ENCODE measurements at regions not wholly inside any gene's neighbourhood (a gene's known extent, or its start where the extent isn't known, plus 50 kb on each side); places are given as distances from the start of the nearest gene placed in this dataset.

GRCh38 chr16:79271583-79271982 is 329.0 kb downstream of the MAF start:
- no peak for DNase-seq (ENCODE audit: low read depth in 2 of 3, low spot score in 1 of 3)

GRCh38 chr16:79270011-79270410 is 330.5 kb downstream of the MAF start:
- no peak for DNase-seq (ENCODE audit: low read depth in 2 of 3, low spot score in 1 of 3)

GRCh38 chr16:79269211-79269863 is 331.2 kb downstream of the MAF start:
- DNase-seq (ENCODE audit: low read depth in 2 of 3, low spot score in 1 of 3) = peak; percentile 65 to 75 (median 71)

- peak in 2 of 3 donors; percentile 55 to 62 for DNase-seq (ENCODE audit: low read depth in 2 of 3, low spot score in 1 of 3)
Measured at GRCh38 chr16:79267781-79268180, 332.8 kb downstream of the MAF start.

GRCh38 chr16:79267146-79267545 is 333.4 kb downstream of the MAF start:
- no peak for DNase-seq (ENCODE audit: low read depth in 2 of 3, low spot score in 1 of 3)

GRCh38 chr16:79265701-79266100 is 334.8 kb downstream of the MAF start:
- DNase-seq (ENCODE audit: low read depth in 2 of 3, low spot score in 1 of 3) = no peak

GRCh38 chr16:79265196-79265595 is 335.3 kb downstream of the MAF start:
- DNase-seq (ENCODE audit: low read depth in 2 of 3, low spot score in 1 of 3) = no peak

GRCh38 chr16:79264237-79265109 is 336.1 kb downstream of the MAF start:
- no peak for DNase-seq (ENCODE audit: low read depth in 2 of 3, low spot score in 1 of 3)

GRCh38 chr16:79263425-79263824 is 337.1 kb downstream of the MAF start:
- no peak for DNase-seq (ENCODE audit: low read depth in 2 of 3, low spot score in 1 of 3)

Measured in stimulated activated CD4-positive, alpha-beta T cell treated with anti-CD3 and anti-CD28 coated beads, Interleukin-12 subunit alpha, Interleukin-12 subunit beta, amount 100 ng/mL, for 48 hours (primary cell).